Left ventricle myocardium superior (tissue), 1 donor: ENCODE measurements at regions not wholly inside any gene's neighbourhood (a gene's known extent, or its start where the extent isn't known, plus 50 kb on each side); places are given as distances from the start of the nearest gene placed in this dataset.
"Not testable (repeated sequence)": the region's sequence is repeated elsewhere in the genome, so short reads cannot be mapped to it uniquely, and the experiment has no call there.

Experiments
- ATAC-seq: fragments of 200-7000 bp; cut with Tn5 transposase; one replicate; pipeline ENCODE4 v1.9.1; 2020; ENCODE audit warnings: mild to moderate bottlenecking, moderate library complexity
- DNase-seq: peaks from one replicate; pipeline ENCODE4 v3.0.0-alpha.2; 2020
- intact Hi-C: fragments of 100-400 bp; cut with micrococcal nuclease; formaldehyde crosslinking; loops from one replicate; pipeline ENCODE4 v1.11.0; 2022
- donor health status: DM: no; HTN: yes; CAD: no; lungs with severe emphysema.

DNA sequence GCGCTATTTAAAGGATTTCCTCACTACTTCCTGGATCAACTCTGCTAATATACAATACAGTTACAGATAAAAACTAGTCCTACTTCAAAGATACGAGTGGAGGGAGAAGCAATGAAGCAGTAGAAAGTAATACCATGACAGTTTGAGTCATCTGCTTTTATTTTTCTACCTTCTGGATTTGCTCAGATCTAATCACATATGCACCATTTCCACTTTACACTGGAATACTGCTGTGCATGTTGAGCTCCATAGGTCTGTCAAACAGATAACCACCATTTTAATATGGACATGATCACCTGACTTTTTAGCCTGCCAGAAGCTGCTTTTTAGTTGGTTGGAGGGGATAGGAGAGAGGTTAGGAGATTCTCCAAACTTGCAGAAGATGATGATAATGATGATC, 92.5 kb downstream of the MMUT start:
- DNase-seq (no peak), ATAC-seq (no peak)
- intact Hi-C loops, result no loop called here

DNA sequence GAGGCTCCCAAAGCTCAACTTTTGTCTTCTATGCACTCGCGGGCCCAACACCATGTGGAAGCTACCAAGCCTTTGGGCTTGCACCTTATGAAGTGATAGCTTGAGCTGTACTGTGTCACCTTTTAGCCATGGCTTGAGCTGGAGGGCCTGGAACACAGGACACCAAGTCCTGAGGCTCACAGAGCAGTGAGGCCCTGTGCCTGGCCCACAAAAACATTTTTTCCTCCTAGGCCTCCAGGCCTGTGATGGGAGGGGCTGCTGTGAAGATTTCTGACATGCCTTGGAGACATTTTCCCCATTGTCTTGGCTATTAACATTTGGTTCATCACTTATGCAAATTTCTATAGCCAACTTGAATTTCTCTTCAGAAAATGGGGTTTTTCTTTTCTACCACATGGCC, 96.5 kb downstream of the MMUT start:
- no peak for ATAC-seq
- DNase-seq, result no peak
- intact Hi-C loops, result no loop called here

DNA sequence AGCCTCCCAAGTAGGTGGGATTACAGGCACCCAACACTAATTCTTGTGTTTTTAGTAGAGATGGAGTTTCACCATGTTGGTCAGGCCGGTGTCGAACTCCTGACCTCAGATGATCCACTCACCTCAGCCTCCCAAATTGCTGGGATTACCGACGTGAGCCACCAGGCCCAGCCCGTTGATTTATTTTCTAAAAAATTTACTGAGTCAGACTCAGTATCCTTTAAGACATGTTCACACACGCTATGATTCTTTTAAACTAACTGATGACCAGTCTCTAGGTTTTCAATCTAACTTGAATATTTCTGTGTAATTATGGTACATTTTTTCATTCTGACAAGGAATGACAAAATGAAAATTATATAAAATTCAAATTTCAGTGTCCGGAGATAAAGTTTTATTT, 114.5 kb downstream of the MMUT start:
- intact Hi-C loops, result no loop called here
- ATAC-seq (no peak), DNase-seq (no peak)

DNA sequence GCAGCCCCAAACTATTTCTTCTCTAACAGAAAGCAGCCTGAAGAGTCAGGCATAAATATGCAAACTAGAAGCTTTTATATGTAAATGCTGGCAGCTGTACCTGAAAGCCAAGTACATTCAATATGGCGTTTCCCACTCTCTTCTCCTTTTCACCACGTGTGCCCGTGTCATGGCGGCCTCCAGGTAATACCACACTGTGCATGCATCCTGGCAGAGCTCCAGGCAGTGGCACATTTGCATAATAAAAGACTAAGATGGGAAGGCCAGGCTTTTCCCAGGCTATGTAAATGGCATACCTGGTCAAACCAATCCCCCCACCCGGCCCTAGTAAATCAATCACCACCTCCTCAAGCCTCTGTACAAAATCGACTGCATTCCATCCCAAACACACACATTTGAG, 120.6 kb downstream of the MMUT start:
- intact Hi-C loops, result no loop called here

DNA sequence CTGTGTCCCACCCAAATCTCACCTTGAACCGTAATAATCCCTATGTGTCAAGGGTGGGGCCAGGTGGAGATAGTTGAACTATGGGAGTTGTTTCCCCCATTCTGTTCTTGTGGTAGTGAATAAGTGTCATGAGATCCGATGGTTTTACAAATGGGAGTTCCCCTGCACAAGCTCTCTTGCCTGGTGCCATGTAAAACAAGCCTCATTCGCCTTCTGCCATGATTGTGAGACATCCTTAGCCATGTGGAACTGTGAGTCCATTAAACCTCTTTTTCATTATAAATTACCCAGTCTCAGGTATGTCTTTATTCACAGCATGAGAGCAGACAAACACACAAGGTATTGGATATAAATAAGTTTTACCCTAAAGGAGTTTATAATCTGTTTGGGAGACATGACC, 121.2 kb downstream of the MMUT start:
- DNase-seq (no peak), ATAC-seq (no peak)
- intact Hi-C loops, result no loop called here

More for the DNA sequence above, 120.6 kb downstream of the MMUT start:
- ATAC-seq (no peak), DNase-seq (no peak)

DNA sequence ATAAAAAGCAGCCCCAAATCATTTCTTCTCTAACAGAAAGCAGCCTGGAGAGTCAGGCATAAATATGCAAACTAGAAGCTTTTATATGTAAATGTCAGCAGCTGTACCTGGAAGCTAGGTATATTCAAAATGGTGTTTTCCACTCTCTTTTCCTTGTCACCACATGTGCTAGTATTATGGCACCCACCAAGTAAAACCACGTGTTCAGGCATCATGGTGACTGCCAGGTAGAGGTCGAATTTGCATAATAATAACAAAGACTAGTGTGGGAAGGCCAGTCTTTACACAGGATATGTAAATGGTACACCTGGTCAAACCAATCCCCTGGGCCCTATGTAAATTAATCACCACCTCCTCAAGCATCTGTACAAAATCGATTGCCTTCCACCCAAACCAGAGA, 124.0 kb downstream of the MMUT start:
- intact Hi-C loops, result no loop called here

DNA sequence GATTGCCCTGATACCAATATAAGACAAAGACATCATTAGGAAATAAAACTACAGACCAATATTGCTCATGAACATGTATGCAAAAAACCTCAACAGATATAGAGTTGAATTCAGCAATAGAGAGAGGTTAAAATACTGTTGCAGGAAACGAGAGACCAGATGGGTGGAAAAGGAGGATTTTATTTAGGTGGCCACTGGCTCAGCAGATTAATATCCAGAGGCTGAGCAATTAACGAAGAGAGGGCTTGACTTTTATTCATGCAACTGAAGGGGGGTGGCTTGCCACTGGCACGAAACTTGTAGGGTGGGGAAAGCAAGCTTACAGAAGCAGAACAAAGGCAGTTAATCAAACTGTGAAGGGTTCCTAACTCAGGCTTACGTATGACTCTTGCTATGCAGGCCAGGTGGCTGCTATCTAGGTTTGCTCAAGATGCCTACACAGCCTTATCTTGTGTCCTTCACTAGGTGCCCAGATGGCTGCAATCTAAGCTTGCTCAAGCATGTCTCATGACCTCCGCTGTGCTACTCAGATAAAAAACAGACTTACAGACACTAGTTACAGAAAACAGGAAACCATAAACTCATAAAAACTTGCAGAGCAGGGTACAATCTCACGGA, 126.4 kb downstream of the MMUT start:
- DNase-seq (no peak), ATAC-seq (no peak)
- intact Hi-C loops, result no loop called here

More for the DNA sequence above, 124.0 kb downstream of the MMUT start:
- DNase-seq, result no peak
- no peak for ATAC-seq

DNA sequence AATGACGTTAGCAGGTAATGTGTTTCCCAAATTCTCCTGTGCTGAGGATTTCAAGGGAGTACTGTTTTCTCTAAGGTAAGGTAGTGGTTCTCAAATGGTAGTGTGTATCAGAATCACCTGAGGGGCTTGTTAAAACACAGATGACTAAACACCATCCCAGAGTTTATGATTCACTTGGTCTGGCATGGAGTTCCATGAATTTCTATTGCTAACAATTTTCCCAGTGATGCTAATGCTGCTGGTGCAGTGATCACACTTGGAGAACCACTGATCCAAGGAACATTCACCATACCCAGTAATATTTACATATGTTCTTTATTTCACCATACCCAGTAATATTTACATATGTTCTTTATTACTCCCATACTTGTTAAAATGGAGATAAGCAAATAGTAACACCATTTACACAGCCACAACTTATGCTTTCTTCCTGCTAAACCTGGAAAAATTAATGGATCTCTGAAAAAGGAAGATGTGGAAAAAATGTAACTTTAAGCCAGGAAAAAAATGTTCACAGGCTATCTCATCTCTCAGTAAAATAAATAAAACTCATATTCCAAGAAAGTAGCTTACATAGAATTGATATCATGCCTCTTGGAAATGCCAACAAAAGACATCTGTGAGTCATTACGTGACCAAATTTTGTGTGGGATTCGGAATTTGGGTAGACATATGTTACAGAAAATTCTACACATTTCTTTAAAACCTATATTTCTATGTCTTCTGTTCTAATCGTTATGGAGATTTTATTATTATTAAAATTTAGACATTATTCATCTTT, 129.5 kb downstream of the MMUT start:
- no peak for DNase-seq
- ATAC-seq, result no peak
- intact Hi-C loops, result no loop called here

DNA sequence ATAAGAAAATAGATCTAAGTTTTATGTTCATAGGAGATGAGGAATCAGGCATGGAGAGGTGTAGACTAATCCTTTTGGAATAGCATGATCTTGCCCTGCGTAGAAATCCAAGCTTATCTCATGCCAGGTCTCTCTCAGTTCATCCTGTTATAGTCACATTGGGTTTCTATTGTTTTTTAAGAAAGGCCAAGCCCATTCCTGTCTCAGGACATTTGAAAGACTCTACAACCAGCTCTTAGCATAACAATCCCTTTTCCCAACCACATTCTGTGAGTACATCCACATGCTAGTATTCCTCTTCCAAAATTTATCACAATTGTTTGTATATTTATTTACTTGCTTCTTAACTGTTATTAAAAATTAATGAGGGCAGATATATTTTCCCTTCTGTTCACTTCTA, 130.3 kb downstream of the MMUT start:
- intact Hi-C loops, result no loop called here
- ATAC-seq, result no peak
- no peak for DNase-seq

DNA sequence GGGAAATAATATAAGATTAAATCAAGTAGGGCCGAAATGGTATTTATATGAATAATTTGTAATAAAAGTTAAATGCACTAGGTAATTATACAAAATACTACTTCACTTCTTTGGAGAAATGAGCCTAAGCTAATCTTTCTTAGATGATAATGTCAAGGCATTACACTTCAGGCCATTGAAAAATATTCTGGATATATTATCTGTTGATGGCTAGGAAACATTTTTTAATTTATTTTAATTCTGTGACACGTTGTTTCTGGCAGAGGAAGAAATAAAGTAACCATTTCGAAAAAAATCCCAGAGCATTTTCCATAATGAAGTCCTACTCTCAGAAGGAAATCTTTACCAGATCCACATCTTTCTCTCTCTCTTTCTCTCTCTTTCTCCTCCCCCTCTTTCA, 133.9 kb downstream of the MMUT start:
- DNase-seq (no peak), ATAC-seq (no peak)
- intact Hi-C loops, result no loop called here

DNA sequence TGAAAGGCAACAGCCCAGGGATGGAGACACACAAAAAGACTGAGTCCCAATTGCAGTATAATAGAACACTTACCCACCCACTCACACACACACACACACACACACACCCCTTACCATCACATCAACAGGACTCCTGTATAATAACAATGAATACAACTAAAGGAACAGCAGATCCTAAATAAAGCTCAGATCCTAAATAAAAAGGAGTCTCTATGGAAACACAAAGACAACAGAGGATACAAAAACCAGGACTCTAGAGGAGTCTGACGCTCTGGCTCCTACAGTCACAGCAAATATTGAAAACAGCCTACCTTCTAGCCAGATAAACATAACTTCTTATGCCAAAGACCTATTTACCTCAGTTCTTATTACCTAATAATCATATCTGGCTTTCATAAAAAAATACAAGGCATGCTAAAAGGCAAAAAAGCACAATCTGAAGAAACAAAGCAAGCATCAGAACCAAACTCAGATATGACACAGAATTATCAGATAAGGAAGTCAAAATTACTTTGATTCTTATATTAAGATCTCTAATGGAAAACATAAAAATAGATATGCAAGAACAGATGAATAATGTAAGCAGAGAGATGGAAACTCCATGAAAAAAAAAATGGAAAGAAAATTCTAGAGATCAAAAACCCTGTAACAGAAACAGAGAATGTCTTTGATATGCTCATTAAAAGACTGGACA, 134.9 kb downstream of the MMUT start:
- ATAC-seq (no peak), DNase-seq (no peak)
- intact Hi-C loops, result no loop called here

DNA sequence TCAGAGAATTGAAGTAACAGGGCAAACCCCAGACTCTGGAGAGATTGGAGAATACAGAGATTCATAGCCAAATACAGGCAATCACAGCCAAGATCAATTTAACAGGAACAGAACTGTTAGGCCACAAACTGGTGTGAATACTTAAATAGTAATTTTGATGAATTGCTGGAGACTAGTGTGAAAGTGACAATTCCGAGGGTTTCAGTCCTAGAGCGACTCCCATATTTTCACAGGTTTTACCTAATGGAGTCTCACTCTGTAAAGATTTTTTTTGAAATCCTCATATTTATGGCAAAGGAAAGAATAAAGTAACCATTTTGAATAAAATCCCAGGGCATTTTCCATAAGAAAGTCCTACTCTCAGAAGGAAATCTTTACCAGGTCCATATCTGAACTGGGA, 135.5 kb downstream of the MMUT start:
- intact Hi-C loops, result no loop called here
- DNase-seq, result no peak
- ATAC-seq, result no peak

DNA sequence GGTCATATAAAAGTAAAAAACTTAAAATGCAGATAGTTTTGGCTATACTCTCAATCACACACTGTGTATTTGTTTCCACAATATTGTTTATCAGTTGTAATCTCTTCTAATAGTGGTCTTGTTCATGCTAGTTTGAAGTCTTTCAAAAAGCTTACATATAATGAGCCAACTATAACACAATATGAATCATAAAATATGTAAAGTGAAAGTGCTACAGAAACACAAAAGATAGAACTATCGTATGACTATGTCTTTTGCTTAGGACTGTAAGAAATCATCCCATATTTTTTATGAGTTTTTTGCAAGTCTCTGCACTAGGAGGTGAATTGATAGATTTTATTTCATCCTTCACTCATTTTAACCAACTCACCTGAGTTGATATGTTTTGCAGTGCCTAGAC, 136.0 kb downstream of the MMUT start:
- DNase-seq (no peak), ATAC-seq (no peak)
- intact Hi-C loops, result no loop called here

DNA sequence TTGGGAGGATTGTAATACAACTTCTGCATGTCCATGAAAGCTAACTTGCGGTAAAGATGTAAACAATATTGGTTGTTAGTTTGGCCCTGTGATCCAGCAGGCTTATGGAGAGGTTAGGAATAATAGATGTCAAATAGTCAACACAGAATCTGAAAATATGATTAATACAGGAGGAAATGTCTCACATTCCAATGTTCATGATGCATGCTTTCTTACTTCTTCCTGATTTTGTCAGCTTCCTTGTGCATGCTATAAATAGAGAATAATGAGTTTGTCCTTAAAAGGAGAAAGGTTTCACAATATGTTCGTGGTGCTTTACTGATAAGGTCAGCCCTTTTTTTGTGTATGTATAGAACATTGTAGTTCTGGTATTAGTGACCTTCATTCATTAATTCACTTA, 136.7 kb downstream of the MMUT start:
- DNase-seq, result no peak
- intact Hi-C loops, result no loop called here

DNA sequence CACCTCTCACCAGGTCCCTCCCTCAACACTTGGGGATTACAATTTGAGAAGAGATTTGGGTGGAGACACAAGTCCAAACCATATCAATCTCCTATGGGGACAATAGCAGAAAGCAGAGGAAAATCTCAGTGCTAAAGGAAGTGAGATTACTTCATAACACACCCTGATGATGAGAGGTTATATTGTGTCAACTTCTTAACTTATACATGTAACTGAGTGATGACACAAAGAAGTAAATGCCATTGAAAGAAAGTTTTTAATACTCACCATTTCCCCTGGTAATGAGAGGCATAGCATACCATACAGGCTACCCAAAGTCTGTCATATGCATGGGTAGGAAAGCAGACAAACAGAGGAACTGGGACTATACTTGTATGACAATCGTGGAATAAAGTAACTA, 137.2 kb downstream of the MMUT start:
- no peak for ATAC-seq
- intact Hi-C loops, result no loop called here

More for the DNA sequence above, 136.7 kb downstream of the MMUT start:
- ATAC-seq, result no peak

DNA sequence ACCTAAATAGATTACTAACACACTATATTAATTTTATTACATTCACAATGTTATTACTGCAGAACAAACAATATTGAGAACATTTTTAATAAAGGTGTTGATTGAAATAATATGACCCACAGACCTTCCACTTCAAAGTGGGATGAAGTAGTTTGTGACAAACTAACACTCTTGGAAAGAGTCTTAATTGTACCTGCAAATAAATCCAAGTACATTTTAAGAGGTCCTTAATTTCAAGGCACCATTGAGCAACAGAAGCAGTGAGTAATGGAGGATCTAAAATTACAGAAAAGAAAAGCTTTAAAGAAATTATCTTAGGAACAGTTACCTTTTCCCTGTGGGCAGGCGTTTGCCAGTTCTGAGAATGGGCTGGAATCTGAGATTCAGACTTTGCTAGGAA, 140.2 kb downstream of the MMUT start:
- ATAC-seq (no peak), DNase-seq (no peak)
- intact Hi-C loops, result no loop called here

More for the DNA sequence above, 137.2 kb downstream of the MMUT start:
- no peak for DNase-seq

DNA sequence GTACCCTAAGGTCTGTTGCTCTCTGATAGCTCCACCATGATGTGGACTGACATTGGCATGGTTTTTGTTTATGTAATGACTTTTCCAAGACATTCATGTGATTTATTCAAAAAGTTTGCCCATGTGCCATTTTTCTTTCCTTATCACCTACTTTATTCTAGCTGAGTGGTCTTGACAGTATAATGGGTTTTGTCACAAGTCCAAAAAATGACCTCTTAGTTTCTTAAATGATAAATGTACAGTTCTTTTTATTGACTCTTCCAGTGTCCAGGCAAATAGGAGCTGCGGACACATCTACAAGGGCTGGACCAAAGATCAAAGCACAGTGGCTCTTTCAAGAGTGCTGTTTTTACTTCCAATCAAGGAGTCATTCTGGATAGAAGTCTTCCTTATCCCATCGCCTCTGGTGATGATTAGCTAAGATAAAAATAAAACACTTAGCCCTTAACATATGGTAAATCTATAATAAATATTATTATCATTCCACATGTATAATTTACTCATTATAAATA, 141.4 kb downstream of the MMUT start:
- ATAC-seq (no peak), DNase-seq (no peak)
- intact Hi-C loops, result no loop called here

DNA sequence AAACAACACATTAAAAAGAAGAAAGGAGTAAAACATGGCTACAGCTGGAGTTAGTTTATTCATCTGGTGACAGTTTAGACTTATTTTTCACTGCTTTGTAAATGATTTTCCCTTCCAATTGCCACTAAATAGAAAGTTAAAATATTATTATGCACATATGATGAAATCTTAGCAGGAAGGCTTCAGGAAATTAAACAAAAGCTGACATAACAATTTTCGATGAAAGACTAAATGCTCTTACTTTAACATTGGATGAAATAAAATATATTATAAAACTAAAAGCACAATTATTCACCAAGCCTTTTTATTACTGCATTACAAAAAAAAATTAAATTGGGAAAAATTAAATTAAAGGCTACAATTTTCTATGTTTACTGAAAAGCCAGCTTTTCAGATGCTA, 158.0 kb downstream of the MMUT start:
- intact Hi-C loops, result no loop called here
- DNase-seq (no peak), ATAC-seq (no peak)

DNA sequence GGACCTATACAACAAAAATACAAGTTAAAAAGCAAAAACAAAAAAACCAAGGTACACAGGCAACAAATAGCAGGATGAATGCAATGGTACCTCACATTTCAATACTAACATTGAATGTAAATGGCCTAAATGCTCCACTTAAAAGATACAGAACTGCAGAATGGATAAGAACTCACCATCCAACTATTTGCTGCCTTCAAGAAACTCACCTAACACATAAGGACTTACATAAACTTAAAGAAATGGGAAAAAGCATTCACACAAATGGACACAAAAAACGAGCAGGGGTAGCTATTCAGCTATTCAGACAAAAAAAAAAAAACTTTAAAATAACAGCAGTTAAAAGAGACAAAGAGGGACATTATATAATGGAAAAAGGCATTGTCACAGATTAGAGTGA, 158.7 kb downstream of the MMUT start:
- intact Hi-C loops, ATAC-seq, DNase-seq: not testable (repeated sequence)

DNA sequence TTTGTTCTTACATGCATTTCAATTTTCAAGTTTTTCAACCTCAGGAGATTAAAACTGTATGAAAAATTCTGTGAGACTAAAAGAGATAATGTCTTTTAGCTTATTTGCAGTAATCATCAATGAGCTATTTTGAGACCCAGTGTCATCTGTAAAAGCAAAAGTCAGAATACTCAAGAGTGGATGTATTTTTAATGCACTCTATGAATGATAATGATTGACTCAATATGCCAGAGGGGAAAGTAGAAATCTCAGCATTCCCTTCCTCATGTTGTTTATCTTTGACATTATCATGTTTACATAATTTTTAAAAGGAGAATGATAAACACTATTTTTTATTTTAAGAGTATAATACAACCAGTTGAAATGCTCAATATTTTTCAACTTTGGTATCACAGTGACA, 162.1 kb downstream of the MMUT start:
- DNase-seq, result no peak
- intact Hi-C loops, result no loop called here
- no peak for ATAC-seq
